ENCODE measurements at regions not wholly inside any gene's neighbourhood (a gene's known extent, or its start where the extent isn't known, plus 50 kb on each side); places are given as distances from the start of the nearest gene placed in this dataset.
"Not testable (repeated sequence)": the region's sequence is repeated elsewhere in the genome, so short reads cannot be mapped to it uniquely, and the experiment has no call there.

DNA sequence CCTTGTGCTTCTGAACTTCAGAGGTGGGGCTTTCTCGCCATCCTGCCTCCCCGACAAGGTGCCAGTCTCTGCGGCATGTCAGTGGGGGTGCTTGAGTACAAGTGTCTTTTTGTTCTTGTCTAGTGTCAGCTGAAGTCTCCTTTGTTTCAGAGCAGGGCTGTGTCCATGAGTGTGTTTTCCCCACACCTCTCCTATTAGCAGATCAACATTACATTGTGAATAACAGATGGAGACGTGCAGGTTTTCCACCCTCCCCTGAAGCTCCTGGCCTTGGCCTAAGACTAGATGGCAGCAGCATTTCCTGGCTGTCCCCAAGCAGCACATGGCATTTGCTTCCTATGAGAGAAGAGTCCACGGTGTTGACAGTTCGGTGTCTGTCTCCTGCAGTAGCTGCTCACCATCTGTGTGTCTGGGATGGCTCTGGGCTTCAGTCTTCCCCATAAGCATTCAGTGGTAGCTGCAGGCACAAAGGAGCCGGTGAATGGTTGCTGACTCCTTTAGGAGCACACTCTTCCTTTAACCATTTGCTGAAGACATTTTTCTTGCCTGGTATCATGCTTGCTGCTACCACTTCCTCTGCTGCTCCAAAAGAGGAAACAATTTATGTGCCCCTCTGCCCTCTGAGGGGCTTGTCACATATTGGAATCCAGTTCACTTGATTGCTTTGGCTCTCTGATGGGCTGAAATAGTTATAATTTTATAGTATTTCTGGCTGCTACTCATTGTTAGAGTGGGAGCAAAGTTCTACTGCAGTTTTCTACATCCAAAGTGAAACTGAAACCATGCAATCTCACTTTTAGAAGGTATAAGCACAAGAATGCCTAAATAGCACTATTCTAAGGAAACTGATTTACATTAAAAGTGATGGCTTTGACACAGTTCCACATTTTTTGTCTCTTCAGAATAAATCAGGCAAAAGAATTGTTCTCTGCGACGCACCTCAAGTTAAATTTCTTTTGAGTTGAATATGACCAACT is 913.0 kb downstream of the C6orf118 start:
- H3K36me3 Mint-ChIP-seq (ENCODE audit: low read depth): no peaks in the 10 kb centered on the region
- no peak overlapping the region for H3K4me3 Mint-ChIP-seq

DNA sequence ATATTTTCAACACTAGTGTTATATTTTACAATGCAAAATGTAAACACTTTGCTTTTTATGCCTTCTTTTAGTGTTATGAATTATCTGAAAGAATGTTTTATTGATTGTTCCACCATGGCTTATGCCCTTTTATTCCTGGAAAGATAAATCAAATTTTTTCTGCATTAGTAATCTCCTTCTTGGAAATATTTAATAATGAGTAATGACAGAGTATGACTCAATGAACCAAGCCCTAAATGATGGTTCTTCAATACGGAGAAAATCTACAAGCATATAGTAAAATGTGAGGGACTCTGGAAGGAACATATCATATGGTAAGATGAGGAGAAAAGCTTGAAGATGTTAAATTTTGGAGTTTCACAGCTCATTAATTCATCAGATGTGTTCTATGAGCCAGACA is 929.6 kb downstream of the C6orf118 start:
- no peaks in the 10 kb centered on the region for H3K27me3 Mint-ChIP-seq
- H3K9me3 Mint-ChIP-seq: peaks cover 16% of the 10 kb centered on the region

More for the DNA sequence above, 913.0 kb downstream of the C6orf118 start:
- Mint-ChIP-seq H3K4me1 (ENCODE audit: low read depth) (peaks cover 5% of the 10 kb centered on the region), H3K9me3 (peaks cover 8% of the 10 kb centered on the region), H3K27me3 (no peaks in the 10 kb centered on the region), H3K27ac (no peak overlapping the region)

DNA sequence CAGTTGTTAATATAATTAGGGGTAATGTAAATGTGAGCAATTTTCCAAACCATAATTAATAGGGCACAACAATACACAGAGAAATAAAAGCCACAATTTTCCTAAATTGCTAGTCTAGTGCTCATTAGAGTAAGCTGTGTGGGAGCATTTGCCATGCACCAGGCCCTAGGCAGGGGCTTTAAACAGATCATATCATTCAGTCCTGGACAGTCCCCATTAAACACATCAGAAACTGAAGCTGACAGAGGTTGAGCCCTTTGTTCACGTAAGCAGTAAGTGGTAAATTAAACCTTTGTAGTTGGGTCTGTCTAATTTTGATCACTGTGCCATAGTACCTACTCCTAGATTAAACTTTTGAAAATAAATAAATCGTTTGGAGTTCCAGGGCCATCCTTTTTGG is 931.1 kb downstream of the C6orf118 start:
- H3K27ac Mint-ChIP-seq: no peak overlapping the region
- peaks cover 10% of the 10 kb centered on the region for H3K9me3 Mint-ChIP-seq
- H3K36me3 Mint-ChIP-seq (ENCODE audit: low read depth): no peaks in the 10 kb centered on the region
- H3K4me3 Mint-ChIP-seq: no peak overlapping the region
- no peaks in the 10 kb centered on the region for H3K27me3 Mint-ChIP-seq
- H3K4me1 Mint-ChIP-seq (ENCODE audit: low read depth): no peaks in the 10 kb centered on the region

More for the DNA sequence above, 929.6 kb downstream of the C6orf118 start:
- Mint-ChIP-seq H3K36me3 (ENCODE audit: low read depth) (no peaks in the 10 kb centered on the region), H3K4me1 (ENCODE audit: low read depth) (no peaks in the 10 kb centered on the region), H3K27ac (no peak overlapping the region), H3K4me3 (no peak overlapping the region)

DNA sequence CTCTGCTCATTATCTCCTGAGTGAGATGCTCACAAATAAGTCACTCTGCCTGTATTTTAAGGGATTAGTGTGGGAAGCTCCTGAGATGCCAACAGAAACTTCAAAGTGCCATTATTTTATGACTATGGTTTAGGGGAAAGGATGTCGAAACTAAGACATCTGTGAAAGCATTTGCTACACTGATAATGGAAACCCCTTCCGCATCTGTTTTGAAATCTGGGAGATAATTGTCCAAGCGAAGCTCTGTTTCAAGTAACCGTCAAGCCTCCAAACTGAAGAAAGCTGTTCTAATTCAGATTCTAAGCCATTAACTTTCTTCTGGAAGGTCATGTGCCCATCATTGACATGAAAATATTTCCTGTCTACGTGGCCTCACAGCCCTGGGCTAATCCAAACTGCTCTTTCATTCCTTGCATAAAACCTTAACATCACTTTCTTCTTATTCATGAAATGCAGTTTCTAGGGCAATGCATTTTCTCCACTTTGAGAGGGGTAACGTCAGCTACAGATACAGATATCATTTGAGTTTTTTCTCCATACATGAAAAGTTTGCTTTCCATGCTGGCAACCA is 932.0 kb downstream of the C6orf118 start:
- peaks cover 10% of the 10 kb centered on the region for H3K9me3 Mint-ChIP-seq
- no peak overlapping the region for H3K4me3 Mint-ChIP-seq
- no peaks in the 10 kb centered on the region for H3K36me3 Mint-ChIP-seq (ENCODE audit: low read depth)
- H3K27ac Mint-ChIP-seq: no peak overlapping the region
- H3K4me1 Mint-ChIP-seq (ENCODE audit: low read depth): no peaks in the 10 kb centered on the region
- no peaks in the 10 kb centered on the region for H3K27me3 Mint-ChIP-seq

DNA sequence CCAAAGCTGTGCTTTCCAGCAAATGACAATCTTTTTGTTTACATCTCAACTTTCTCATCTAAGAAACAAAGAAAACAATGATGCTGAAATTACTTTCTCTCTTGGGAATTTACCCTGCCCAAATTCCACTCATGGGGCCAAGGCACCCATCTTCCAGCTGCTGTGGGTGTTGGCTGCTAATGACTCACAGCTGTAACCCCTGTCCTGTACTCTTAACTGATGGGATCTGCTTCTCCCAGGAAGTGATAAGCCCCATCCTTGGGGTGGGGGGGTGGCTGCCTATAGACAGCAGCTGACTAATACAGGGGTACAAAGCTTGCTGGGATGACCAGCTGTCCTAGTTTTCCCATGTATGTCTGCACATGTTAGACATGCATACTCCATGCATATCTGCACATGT is 938.6 kb downstream of the C6orf118 start:
- Mint-ChIP-seq H3K4me3 (no peak overlapping the region), H3K9me3 (peaks cover 12% of the 10 kb centered on the region), H3K27ac (no peak overlapping the region), H3K27me3 (no peaks in the 10 kb centered on the region), H3K36me3 (ENCODE audit: low read depth) (no peaks in the 10 kb centered on the region), H3K4me1 (ENCODE audit: low read depth) (no peaks in the 10 kb centered on the region)

DNA sequence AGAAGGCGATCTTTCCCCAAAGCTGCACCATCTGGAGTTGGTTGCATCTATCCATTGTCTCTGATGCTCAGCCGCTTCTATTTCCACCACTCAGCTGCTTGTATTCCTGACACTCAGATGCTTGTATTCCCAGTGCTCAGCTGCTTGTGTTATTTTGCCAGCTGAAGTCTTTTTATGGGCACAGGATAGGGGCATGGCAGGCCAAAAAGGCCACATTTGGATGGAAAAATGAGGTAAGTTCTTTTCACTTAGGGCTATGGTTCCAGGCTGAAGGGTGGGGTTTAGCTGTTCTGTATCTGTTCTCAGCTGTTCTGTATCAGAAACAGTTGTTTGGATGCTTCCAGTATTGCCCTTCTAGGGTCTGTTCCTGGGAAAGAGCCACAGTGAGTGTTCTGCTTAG is 944.9 kb downstream of the QKI start:
- no peaks in the 10 kb centered on the region for H3K27me3 Mint-ChIP-seq
- no peak overlapping the region for H3K4me3 Mint-ChIP-seq
- H3K4me1 Mint-ChIP-seq (ENCODE audit: low read depth): no peaks in the 10 kb centered on the region
- no peaks in the 10 kb centered on the region for H3K36me3 Mint-ChIP-seq (ENCODE audit: low read depth)
- peaks cover 28% of the 10 kb centered on the region for H3K9me3 Mint-ChIP-seq
- no peak overlapping the region for H3K27ac Mint-ChIP-seq

DNA sequence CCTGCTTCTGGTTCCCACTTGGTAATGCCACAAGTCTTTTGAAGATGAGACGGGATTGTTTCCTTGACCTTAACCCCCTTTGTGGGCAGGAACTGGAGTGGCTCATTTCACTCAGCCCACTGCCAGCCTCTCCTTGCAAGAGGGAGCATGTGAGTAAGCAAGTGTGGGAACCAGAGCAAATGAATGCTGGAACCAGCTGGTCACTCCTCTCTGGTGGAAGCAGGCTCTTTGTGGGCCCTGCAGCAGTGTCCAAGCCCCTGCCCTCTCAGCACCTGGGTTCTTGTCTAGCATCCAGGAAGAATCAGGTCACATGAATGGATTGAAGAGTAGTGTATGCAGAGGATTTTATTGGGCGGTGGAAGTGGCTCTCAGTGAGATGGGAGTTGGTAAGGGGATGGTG is 944.5 kb downstream of the QKI start:
- Mint-ChIP-seq H3K27me3 (no peaks in the 10 kb centered on the region), H3K36me3 (ENCODE audit: low read depth) (no peaks in the 10 kb centered on the region), H3K27ac (no peak overlapping the region), H3K4me1 (ENCODE audit: low read depth) (no peaks in the 10 kb centered on the region), H3K4me3 (no peak overlapping the region), H3K9me3 (peaks cover 28% of the 10 kb centered on the region)

DNA sequence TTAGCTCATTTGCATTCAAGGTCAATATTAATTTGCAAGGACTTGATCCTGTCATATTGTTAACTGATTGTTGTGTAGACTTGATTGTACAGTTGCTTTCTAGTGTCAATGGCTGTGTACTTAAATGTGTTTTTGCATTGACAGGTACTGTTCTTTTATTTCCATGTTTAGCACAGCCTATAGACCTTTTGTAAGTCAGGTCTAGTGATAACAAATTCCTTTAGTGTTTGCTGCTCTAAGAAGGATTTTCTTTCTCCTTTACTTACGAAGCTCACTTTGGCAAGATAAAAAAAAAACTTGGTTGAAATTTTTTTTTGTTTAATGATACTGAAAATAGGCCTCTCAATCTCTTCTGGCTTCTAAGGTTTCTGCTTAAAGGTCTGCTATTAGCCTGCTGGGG is 942.3 kb downstream of the QKI start:
- H3K9me3 Mint-ChIP-seq: peaks cover 19% of the 10 kb centered on the region
- no peaks in the 10 kb centered on the region for H3K4me1 Mint-ChIP-seq (ENCODE audit: low read depth)
- no peaks in the 10 kb centered on the region for H3K27me3 Mint-ChIP-seq
- no peak overlapping the region for H3K27ac Mint-ChIP-seq
- H3K36me3 Mint-ChIP-seq (ENCODE audit: low read depth): no peaks in the 10 kb centered on the region
- no peak overlapping the region for H3K4me3 Mint-ChIP-seq

DNA sequence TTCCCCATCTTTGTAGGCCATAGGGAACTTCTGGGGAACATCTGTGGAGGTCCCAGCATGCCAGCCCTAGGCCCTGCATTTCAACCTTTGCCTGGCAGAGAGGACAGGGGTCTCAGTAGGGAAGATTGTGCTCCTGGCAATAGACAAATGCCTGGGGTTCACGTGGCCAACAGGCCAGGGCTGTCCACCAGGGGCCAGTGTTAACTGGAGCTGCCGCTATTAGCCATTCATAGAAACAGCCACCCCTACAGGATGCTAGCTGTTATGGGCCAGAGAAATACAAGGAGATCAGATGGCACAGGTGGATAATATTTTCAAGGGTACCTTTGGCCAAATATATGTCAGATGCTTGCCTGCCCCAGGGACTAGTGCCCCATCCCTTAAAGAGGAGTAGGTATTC is 932.9 kb downstream of the QKI start:
- no peaks in the 10 kb centered on the region for H3K36me3 Mint-ChIP-seq (ENCODE audit: low read depth)
- no peaks in the 10 kb centered on the region for H3K27me3 Mint-ChIP-seq
- H3K4me3 Mint-ChIP-seq: no peak overlapping the region
- peaks cover 9% of the 10 kb centered on the region for H3K9me3 Mint-ChIP-seq
- H3K27ac Mint-ChIP-seq: no peak overlapping the region
- no peaks in the 10 kb centered on the region for H3K4me1 Mint-ChIP-seq (ENCODE audit: low read depth)

DNA sequence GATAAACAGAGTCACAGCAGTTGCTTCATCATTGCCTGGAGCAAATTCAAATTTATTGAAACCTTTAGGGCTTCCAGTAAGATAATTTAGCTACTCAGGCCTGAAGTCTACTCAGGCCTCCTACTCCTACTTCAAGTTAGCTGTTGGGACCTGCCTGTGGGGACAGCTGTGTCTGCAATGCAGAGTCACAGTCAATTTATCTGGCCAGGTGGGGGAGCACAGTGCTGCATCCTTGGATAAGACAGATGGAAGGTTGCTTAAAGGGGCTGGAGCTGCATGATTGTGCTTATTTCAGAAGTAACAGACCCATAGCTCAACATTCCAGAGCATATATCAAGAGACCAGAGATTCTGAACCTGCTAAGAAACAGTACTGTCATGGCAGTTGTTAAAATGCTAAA is 932.1 kb downstream of the QKI start:
- Mint-ChIP-seq H3K27me3 (no peaks in the 10 kb centered on the region), H3K36me3 (ENCODE audit: low read depth) (no peaks in the 10 kb centered on the region), H3K4me3 (no peak overlapping the region), H3K4me1 (ENCODE audit: low read depth) (no peaks in the 10 kb centered on the region), H3K27ac (no peak overlapping the region), H3K9me3 (peaks cover 9% of the 10 kb centered on the region)

DNA sequence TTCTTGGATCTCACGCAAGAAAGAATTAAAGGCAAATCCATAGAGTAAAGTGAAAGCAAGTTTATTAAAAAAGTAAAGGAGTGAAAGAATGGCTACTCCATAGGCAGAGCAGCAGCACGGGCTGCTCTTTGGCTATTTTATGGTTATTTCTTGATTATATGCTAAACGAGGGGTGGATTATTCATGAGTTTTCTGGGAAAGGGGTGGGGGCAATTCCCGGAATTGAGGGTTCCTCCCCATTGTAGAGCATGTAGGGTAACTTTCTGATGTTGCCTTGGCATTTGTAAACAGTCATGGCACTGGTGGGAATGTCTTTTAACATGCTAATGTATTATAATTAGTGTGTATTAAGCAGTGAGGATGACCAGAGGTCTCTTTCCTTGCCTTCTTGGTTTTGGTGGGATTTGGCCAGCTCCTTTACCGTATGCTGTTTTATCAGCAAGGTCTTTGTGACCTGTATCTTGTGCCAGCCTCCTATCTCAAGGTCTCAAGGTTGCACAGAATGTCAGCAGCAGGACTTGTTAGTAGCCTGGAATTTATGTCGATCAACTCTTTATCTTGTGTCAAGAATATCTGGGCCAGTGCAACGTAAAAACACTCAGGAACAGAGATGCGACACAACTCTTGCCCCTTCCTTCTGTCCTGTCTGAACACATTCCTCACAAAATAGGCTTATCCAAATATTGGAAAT is 931.4 kb downstream of the QKI start:
- no peaks in the 10 kb centered on the region for H3K36me3 Mint-ChIP-seq (ENCODE audit: low read depth)
- no peak overlapping the region for H3K4me3 Mint-ChIP-seq
- no peak overlapping the region for H3K27ac Mint-ChIP-seq
- no peaks in the 10 kb centered on the region for H3K4me1 Mint-ChIP-seq (ENCODE audit: low read depth)
- H3K27me3 Mint-ChIP-seq: no peaks in the 10 kb centered on the region
- H3K9me3 Mint-ChIP-seq: peaks cover 9% of the 10 kb centered on the region

DNA sequence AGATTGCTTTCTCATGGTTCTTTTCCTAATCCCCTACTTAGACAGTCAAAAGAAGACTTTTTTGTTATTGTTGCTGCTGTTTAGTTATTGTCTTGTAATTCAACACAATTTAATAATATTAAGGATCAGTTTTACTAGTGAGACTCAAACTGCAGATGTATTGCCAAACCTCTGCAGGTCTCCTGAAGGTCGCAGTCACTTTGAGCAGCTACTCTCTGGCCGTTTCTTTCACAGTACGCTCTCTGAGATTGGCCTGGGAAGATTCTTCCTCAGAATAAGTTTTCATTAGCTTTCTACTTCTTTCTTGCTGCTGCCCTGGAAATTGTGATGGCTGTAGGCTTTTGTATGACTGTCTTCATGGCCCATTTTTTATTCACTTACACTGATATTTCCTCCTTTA is 930.8 kb downstream of the QKI start:
- no peak overlapping the region for H3K4me3 Mint-ChIP-seq
- no peaks in the 10 kb centered on the region for H3K36me3 Mint-ChIP-seq (ENCODE audit: low read depth)
- no peak overlapping the region for H3K27ac Mint-ChIP-seq
- peaks cover 9% of the 10 kb centered on the region for H3K9me3 Mint-ChIP-seq
- no peaks in the 10 kb centered on the region for H3K4me1 Mint-ChIP-seq (ENCODE audit: low read depth)
- H3K27me3 Mint-ChIP-seq: no peaks in the 10 kb centered on the region

DNA sequence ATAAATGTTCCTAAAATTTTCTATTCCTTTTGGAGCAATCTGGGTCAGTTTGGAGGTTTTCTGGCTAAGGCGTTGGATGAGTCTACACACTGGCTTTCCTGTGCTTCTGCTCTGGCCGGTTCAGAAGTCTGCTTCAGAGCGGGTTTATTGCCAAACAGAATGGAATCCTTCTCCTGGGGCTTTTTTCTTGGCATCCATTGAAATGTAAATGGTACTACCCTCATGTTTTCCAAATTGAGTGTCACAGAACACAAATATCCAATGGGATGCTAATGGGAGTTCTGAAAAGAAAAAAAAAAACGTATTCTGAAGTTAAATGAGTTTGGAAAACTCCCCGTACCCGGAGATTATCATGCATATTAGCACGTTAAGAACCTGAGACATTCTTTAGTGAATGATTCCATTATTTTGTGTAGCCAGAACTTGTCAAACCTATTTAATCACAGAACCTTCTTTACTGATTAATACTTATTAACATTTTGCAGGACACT is 930.3 kb downstream of the QKI start:
- Mint-ChIP-seq H3K27ac (no peak overlapping the region), H3K4me1 (ENCODE audit: low read depth) (no peaks in the 10 kb centered on the region), H3K9me3 (peaks cover 9% of the 10 kb centered on the region), H3K36me3 (ENCODE audit: low read depth) (no peaks in the 10 kb centered on the region), H3K4me3 (no peak overlapping the region), H3K27me3 (no peaks in the 10 kb centered on the region)

DNA sequence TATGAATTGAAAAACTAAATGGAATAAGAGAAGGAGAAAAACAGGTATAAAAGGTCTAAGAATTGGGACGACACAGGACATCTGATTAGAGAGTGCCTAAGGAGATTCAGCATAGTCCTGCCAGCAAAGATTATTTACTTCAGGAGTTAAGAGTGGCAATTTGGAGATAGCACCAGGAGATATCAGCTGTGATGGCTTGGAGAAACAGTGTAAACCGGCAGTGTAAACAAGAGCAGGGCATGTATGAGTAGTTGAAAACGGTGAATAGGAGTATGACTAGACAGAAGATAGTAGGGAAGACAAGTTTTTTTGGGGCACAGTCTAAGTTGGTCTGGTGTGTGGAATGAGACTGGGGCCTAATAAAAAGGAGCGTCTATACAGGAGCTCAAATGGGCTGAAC is 924.9 kb downstream of the QKI start:
- not testable (repeated sequence) for H3K9me3 Mint-ChIP-seq; H3K27ac Mint-ChIP-seq; H3K36me3 Mint-ChIP-seq (ENCODE audit: low read depth); H3K4me3 Mint-ChIP-seq; H3K27me3 Mint-ChIP-seq; H3K4me1 Mint-ChIP-seq (ENCODE audit: low read depth)

DNA sequence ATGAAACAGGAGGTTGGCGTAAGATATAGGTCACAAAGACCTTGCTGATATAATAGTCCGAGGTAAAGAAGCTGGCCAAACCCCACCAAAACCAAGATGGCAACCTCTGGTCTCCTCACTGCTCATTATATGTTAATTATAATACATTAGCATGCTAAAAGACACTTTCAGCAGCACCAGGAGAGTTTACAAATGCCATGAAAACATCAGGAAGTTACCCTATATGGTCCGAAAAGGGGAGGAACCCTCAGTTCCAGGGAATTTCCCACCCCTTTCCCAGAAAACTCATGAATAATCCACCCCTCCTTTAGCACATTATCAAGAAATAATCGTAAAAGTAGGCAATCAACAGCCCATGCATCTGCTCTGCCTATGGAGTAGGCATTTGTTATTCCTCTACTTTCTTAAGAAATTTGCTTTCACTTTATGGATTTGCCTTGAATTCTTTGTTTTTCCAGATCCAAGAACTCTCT is 923.4 kb downstream of the QKI start:
- Mint-ChIP-seq H3K36me3 (ENCODE audit: low read depth) (no peaks in the 10 kb centered on the region), H3K27me3 (no peaks in the 10 kb centered on the region), H3K4me3 (no peak overlapping the region), H3K9me3 (peaks cover 5% of the 10 kb centered on the region), H3K4me1 (ENCODE audit: low read depth) (no peaks in the 10 kb centered on the region), H3K27ac (no peak overlapping the region)

All from stimulated activated naive CD8-positive, alpha-beta T cell treated with anti-CD3 and anti-CD28 coated beads, Interleukin-15, Interleukin-2, amounts not matched to agents 100 ng/mL and 50 ng/mL, for 24 hours (primary cell).